SIG-M5 treated with dmso at 0.1 percent for 504 hours (cell line): ENCODE measurements at regions not wholly inside any gene's neighbourhood (a gene's known extent, or its start where the extent isn't known, plus 50 kb on each side); places are given as distances from the start of the nearest gene placed in this dataset.
"Not testable (repeated sequence)": the region's sequence is repeated elsewhere in the genome, so short reads cannot be mapped to it uniquely, and the experiment has no call there.

ENCODE experiments used
- DNase-seq: peaks from one replicate; lab custom pipeline; 2025; ENCODE audit not compliant: unreplicated experiment; lab: John Stamatoyannopoulos, UW

DNA sequence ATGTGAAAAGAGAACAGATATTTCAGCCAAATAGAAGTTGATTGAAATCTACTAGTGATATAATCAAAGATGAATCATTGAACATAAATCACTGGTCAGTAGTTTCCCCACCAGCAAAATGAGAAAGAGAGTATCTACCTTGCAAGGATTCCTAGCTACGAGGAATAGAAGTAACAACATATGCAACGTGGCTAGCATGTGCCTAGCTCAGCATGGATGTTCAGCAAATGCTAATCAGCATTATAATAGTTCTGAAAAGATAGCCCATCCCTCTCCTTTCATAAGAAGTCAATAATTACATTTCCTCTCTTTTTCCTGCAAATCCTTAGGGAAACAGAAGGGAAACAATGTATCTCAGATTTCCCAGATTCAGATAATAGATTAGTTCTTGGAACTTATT is 417.2 kb downstream of the SATB2 start:
- no peak for DNase-seq

DNA sequence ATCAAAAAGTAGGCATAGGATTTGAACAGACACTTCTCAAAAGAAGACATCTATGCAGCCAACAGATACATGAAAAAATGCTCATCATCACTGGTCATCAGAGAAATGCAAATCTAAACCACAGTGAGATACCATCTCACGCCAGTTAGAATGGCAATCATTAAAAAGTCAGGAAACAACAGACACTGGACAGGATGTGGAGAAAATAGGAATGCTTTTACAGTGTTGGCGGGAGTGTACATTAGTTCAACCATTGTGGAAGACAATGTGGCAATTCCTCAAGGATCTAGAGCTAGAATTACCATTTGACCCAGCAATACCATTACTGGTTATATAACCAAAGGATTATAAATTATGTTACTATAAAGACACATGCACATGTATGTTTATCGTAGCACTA is 424.0 kb downstream of the SATB2 start:
- not testable (repeated sequence) for DNase-seq

DNA sequence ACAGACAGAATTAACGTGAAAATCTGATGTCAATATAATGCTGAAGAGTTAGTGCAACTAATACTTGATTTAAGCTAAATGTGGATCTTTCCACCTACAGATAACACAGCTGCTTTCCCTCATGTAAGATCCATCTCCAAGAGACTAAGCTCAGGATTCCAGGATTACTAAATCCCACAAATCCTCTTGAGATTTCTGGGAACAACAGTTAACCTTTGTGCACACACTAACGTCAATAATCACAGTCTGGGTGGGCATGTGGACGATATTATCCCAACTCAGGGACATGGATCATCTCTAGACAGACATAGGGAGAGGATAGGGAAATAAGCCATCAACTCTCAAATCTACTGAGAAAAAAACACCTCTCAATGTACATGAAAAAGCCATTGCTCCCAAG is 432.6 kb downstream of the SATB2 start:
- DNase-seq = no peak

DNA sequence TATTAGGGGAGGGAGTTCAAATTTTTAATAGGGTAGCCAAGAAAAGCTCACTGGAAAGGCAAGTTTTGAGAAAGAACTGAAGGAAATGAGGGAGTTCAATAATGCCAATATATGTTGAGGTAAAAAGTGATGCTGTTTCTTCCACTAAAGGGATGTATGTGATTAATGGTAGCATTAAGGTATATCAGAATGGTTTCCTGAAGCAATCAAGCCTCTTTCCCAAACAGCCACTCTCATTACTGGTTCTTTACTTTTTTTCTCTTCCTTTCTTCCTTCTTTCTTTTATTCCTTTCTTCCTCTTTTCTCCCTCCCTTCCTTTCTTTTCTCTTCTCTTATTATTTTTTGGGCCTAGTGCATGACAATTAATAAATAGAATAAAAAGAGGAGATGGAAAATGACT is 433.5 kb downstream of the SATB2 start:
- no peak for DNase-seq

DNA sequence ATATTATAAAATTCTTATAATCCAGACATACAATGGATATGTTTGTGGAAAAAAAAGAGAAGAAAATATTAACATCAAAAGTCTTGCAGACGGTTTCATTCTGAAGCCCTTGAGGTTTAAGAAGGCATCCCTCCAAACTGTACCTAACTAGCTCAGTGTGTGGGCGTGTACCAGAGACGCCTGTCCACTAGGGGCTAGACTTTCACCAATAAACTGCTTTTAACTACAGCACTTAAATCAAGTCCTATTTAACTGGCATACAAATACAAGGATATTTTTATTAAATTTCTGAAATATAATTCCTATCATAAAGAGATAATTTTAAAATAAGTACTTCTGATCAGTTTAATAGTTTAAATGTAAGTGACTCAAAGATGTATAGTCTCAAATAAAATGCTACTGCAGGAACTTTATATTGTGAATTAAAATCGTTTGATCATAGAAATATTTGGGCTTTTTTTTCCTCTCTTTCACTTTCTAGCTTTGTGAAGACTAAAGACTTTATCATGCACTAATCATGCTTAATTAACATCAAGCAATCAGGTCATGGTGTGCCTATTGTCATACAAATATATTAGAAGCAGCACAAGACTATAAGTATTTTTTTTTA is 437.7 kb downstream of the SATB2 start:
- peak; percentile 34 for DNase-seq

DNA sequence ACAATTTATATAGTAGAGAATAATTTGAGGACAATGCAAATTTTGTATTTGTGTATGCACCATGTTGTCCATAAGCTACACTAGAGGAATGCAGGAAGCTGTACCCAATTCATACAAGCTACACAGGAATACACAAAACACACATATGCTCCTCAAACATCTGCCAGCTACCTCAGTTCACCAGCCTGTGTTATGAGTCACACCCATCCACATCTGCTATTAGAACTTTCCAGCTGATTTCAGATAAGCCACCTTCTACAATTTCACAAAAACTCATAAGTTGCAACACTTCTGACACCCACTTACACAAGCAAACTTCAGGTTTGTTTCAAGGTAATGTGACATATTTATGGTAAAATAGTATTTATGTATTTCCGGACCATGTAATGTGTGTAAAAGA is 438.9 kb downstream of the SATB2 start:
- DNase-seq = no peak

DNA sequence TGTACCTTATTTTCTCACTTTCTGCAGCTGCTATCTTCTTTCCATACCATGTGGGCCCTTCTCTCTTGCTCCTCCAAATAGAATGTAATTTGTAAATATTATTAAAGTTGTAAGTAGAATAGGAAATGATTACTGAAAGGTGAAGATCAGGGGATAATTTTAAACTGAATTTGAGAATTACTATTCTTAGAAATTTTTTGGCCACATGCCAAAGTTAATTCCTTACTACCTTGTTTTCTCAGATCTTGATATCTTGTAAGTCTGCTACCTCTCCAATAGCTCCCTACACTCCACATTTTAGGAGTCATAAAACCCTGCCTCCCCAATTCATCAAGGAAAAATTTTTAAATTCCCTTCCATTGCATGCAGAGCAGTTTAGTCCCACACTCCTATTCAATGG is 442.7 kb downstream of the SATB2 start:
- no peak for DNase-seq

DNA sequence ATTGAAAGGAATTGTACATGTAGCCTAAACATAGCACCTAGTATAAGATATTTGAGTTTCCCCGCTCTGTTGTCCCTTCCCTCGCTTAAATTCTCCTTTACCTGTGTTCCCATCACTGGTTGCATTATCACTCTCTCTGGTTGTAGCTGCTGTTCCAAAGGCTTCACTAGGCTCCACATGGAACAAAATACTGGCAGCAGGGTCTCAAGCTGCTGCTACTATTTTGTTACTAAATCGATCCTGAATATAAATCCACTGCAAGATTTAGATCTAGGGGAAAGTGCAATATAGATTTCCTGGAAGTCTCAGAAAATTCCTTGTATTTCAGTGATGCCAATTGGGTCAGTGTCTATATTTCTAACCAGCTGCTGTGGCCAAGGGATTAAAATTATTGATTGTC is 443.5 kb downstream of the SATB2 start:
- DNase-seq = no peak

DNA sequence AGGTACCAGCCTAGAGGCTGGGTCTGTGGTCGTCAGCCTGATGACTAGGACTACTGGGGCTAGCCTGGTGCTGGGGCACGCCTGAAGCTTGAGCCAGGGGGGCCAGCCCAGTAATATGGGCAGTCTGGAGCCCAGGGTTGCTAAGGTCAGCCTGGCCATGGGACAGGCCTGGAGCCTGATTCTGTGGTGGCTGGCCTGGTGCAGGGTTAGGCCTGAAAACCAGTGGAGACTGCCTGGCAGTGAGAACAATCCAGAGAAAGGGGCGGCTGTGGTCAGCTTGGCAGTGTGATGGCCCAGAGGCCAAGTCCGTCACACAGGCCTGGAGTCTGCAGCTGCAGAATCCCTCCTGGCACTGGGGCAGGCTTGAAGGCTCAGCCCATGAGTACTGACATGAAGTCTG is 445.8 kb downstream of the SATB2 start:
- no peak for DNase-seq

DNA sequence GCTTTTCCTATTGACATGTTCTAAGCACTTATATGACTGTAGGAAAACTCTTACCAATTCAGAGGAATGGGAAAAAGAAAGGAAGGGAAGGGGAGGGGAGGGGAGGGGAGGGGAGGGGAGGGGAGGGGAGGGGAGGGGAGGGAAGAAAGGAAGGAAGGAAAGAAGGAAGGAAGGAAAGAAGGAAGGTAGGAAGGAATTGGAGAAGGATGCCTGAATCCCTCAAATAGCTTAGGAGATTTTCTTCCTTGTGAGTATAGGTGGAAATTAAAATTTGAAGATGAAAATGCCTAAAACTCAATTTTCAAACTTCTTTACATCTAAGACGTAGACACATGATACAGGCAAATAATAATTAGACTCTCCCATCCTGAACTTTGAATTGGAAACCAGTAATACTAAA is 463.1 kb downstream of the SATB2 start:
- no peak for DNase-seq

DNA sequence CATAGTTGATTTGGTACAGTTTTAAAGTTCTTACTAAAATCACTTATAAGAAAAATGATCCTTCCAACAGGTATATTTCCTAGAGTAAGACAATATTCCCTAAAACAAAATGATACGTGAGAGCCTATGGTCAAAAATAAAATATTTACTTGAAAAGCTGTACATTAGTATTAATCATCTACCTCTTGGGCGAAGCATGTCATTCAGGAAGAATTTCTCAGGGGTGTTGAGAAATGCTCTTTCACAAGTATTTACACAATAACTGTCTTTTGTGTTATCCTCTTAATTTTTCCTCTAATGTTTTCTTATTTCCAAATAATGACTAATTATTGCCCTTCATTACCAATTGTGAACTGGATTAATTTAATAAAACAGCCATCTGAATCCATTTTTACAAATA is 466.3 kb downstream of the SATB2 start:
- DNase-seq = no peak

DNA sequence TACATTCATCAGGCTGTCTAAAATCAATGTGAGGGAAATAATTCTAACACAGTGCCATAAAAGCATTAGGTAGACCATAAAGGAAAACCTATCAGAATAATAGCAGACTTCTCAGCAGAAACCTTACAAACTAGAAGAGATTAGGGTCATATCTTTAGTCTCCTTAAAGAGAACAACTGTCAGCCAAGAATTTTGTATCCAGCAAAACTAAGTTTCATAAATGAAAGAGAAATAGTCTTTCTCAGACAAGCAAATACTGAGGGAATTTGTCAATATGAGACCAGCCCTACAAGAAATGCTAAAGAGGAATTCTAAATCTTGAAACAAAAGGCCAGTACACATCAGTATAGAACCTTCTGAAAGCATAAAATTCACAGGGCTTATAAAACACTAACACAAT is 482.0 kb downstream of the SATB2 start:
- no peak for DNase-seq

DNA sequence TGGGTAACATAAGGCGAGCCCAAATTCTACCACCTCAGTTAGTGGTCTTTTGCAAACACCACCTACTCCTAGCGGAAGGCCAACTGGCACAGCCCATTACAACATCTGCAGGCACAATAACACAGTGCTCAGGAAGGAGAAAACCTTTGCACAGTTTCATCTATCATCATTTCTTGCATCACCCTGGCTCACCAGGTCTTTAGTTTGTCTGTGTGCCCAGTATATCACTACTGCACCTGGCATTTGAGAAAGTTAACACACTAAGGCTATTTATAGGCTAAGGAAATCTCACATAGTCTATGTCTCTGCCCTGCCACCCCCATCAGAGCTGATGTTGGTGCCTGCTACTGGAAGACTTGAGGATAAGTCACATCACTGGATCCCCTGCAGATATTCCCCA is 484.0 kb downstream of the SATB2 start:
- no peak for DNase-seq

DNA sequence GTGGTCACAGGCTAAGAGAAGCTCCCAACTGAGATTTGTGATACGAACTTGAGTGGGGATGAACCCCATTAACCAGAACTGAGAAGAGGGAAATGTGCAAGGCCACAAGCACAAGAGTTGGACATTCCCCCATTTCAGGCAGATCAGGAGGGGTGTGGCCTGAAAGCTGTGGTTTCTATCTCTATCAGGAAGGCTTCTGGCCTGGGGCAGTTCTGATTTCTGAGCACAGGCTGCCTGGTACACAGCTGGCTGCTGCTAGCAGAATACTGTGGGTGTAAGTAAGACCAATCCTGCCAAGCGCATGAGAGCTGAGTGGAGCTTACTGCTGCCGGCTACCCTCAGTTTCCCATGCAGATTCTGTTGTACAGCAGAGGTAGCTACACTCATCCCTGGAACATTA is 484.6 kb downstream of the SATB2 start:
- no peak for DNase-seq

DNA sequence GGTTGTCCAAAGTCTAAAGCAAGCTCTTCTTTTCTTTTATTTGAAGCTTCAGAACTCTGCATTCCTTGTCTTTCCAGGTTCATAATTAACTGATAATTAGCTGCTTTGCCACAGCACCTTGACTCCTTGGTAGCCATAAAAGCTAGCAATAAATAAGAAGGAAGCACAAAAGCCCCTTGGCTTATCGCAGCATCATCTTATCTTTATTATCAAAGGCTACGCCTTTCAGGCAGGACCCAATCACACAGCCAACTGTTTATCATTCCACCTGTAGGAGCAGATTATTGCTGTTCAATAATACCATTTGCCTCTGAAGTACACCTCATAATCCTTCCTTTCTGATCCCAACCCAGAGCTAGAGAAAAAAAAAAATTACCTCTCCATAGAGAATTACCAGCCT is 489.2 kb downstream of the SATB2 start:
- no peak for DNase-seq

DNA sequence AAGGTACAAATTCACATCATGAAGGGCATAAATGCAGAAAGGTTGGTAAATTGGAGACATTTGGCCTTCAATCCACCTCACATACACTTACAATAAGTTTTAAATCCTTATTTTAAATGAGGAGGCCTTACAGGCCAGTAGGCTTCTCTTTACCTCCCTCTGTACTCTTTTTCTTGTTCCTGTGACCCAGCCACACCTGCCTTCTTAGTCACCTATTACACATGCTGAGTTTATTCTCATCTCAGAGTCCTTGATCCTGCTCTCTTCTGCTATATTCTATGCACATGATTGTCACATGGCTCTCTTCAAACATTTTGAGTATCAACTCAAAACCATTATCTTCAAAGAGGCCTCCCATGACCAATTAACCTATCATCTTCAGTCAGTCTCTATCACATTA is 491.5 kb downstream of the SATB2 start:
- no peak for DNase-seq

DNA sequence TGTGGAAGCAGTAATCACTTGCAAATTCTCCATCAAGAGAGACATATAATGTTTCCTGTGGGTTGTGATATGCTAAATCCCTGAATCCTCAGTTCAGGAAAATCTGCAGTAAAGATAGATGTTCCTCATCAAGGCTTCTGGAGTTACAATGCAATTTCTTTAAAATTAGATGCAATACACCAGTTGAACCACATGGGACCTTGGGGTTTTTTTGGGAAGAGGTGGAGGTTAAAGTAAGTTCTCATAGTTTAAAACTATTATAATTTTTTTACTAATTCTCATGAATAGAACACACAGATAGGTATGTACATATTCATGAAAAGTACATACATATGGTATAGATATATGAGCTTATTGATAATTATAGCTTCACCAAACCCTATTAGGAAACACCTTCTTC is 496.2 kb downstream of the SATB2 start:
- no peak for DNase-seq

DNA sequence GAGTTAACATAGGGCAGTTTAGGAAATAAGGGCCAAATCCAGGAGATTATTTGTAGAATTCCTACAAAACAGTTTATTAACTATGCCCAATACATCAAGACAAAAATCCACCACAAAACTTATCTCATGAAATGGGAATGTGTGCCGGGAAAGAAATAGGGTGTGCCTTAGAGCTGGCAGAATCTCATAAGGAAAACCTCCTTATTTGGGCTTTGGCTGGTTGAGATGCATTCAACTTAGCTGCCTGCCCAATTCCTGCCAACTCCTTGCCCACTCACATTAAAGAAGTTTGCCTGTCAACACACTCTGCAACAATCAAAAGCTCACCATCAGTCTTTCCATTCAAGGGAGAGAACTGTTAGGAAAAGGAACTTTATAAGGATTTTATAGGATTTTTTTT is 500.6 kb downstream of the SATB2 start:
- no peak for DNase-seq

DNA sequence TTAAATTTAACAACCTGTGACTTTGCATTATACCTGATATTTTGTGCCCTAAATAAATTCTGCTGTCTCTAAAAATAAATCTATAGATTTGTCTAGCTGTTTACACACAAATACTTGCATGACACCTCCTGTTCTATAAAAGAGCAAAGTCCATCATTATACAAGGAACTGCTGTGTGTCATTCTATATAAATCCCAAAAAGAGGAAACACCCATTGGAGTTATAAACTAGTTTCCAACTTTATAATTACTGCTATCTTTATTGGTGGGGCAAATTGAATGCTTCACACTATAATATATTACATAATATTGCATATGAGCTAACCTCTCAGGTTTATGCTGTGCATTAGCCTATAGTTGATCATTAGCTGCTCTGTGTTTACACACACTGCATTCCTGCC is 504.4 kb downstream of the SATB2 start:
- DNase-seq = no peak

DNA sequence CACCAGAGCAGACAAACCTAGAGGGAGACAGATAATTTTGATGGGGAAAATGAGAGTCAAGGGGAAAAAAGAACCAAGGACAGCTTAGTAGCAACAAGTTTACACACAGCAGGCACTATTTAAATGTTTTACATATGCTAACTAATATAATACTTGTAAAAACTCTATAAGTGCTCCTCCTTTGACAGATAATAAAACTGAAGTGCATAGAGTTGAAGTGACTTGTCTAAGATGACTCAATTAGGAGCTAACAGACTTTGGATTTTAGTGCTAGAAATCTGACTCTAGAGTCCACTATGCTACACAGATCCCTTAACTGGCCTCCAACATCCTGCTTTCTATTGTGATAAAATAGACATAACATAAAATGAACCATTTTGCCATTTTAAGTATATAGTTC is 506.9 kb downstream of the SATB2 start:
- no peak for DNase-seq

DNA sequence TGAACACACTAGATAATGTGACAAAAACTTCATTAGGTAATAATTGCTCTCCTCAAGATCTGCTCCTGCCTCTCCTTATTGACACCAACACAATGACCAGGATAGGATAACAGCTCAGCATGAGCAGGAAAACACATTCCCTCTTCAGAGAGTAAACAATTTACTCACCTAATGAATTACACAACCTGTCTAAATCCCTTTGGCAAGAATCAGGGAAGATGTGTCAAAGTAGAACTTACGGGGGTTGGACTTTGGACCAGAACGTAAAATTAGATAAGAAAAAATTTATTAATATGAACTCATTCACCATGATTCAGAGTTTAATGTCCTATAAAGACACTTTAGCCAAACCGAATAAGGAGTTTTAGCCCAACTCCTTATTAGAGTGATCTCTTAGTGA is 512.2 kb downstream of the SATB2 start:
- no peak for DNase-seq

DNA sequence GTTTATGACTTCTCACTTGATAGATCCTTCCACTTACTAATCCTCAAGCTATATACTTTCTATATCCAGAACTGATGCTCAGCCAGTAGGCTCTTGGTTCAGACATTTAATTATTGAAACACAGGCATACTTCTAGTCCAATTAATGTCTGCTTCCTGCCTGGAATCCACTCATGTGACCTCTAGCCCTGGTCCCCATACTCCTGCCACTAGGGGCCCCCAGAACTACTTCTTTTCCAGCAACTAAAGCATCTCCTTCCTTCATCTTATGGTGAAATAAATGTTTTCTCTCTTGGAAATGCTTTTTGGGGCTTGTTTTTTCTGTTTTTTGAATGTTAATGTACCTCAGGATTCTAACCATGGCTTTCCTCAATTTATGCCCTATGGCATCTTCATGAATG is 527.6 kb downstream of the SATB2 start:
- no peak for DNase-seq

DNA sequence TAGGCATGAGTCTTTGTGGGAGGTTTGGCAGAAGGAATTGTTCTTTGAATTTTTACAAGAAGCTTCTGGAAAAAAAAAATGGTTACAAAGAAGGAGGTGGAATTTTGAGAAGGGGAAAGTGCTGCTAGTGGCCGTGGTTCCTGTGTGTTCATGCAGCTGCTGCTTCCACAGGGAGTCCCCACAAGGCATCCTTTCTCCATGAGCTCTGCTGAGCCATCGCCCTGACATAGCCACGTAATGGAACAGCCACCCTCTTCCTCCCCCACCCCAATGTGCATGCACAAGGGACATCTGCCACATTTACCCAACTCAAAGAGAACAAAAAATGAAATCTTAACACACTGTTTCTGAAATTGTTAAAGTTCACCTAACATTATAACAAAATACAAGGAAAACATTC is 529.7 kb downstream of the SATB2 start:
- DNase-seq = no peak
